CD4-positive, alpha-beta T cell treated with Interleukin-1 beta for 1 hour (primary cell): ENCODE measurements at regions not wholly inside any gene's neighbourhood (a gene's known extent, or its start where the extent isn't known, plus 50 kb on each side); places are given as distances from the start of the nearest gene placed in this dataset.
A peak's percentile ranks its signal among the peaks of the same experiment; 100 is the strongest.
"Not testable (repeated sequence)": the region's sequence is repeated elsewhere in the genome, so short reads cannot be mapped to it uniquely, and the experiment has no call there.

ENCODE experiments used
- DNase-seq, 2 donors: peaks; one replicate each; pipeline ENCODE4 v3.0.0-alpha.2; 2020 to 2022

GRCh38 chr1:157407917-157408525 is 144.3 kb downstream of the FCRL5 start:
- DNase-seq, result no peak

- DNase-seq, result no peak
Measured at GRCh38 chr1:157407367-157407766, 144.9 kb downstream of the FCRL5 start.

- no peak for DNase-seq
Measured at GRCh38 chr1:157405662-157406061, 146.7 kb downstream of the FCRL5 start.

- DNase-seq, result no peak
Measured at GRCh38 chr1:157404614-157405013, 147.7 kb downstream of the FCRL5 start.

GRCh38 chr1:157404063-157404501 is 148.2 kb downstream of the FCRL5 start:
- no peak for DNase-seq

- DNase-seq, result no peak
Measured at GRCh38 chr1:157403608-157404007, 148.7 kb downstream of the FCRL5 start.

- DNase-seq, result no peak
Measured at GRCh38 chr1:157403203-157403602, 149.1 kb downstream of the FCRL5 start.

GRCh38 chr1:157400766-157401165 is 151.5 kb downstream of the FCRL5 start:
- no peak for DNase-seq

- DNase-seq, result no peak
Measured at GRCh38 chr1:157399984-157400382, 152.3 kb downstream of the FCRL5 start.

GRCh38 chr1:157399343-157399983 is 152.9 kb downstream of the FCRL5 start:
- DNase-seq, result no peak

- no peak for DNase-seq
Measured at GRCh38 chr1:157390651-157391050, 161.7 kb downstream of the FCRL5 start.

- no peak for DNase-seq
Measured at GRCh38 chr1:157388057-157388456, 164.3 kb downstream of the FCRL5 start.

- no peak for DNase-seq
Measured at GRCh38 chr1:157384258-157384657, 168.1 kb downstream of the FCRL5 start.

GRCh38 chr1:157382351-157382750 is 170.0 kb downstream of the FCRL5 start:
- DNase-seq, result no peak

- no peak for DNase-seq
Measured at GRCh38 chr1:157380523-157380922, 171.8 kb downstream of the FCRL5 start.

GRCh38 chr1:157377280-157377713 is 175.0 kb downstream of the FCRL5 start:
- peak in 1 of 2 donors; percentile 28 for DNase-seq

- DNase-seq, result no peak
Measured at GRCh38 chr1:157376681-157377080, 175.6 kb downstream of the FCRL5 start.

GRCh38 chr1:157372311-157372710 is 180.0 kb downstream of the FCRL5 start:
- not testable (repeated sequence) for DNase-seq

- DNase-seq, result no peak
Measured at GRCh38 chr1:157371826-157372225, 180.5 kb downstream of the FCRL5 start.

- DNase-seq, result no peak
Measured at GRCh38 chr1:157371221-157371620, 181.1 kb downstream of the FCRL5 start.

GRCh38 chr1:157370698-157371097 is 181.6 kb downstream of the FCRL5 start:
- no peak for DNase-seq

- DNase-seq, result peak; percentile 22 to 49
Measured at GRCh38 chr1:157369808-157370521, 182.3 kb downstream of the FCRL5 start.

- not testable (repeated sequence) for DNase-seq
Measured at GRCh38 chr1:157368941-157369340, 183.4 kb downstream of the FCRL5 start.

GRCh38 chr1:157368363-157368762 is 184.0 kb downstream of the FCRL5 start:
- DNase-seq, result no peak
